Effector memory CD8-positive, alpha-beta T cell (primary cell): ENCODE measurements at regions not wholly inside any gene's neighbourhood (a gene's known extent, or its start where the extent isn't known, plus 50 kb on each side); places are given as distances from the start of the nearest gene placed in this dataset.
"Not testable (repeated sequence)": the region's sequence is repeated elsewhere in the genome, so short reads cannot be mapped to it uniquely, and the experiment has no call there.

Experiments
- ATAC-seq: fragments of 150-1000 bp; cut with Tn5 transposase; replicated peaks from 2 replicates; pipeline ENCODE4 v1.10.0; 2021; ENCODE audit warnings: mild to moderate bottlenecking, moderate library complexity
- DNase-seq, 3 experiments: peaks; one replicate each; pipeline ENCODE4 v3.0.0; 2021
- H3K27ac Mint-ChIP-seq, 2 donors: one replicate each; pipeline ENCODE4 v1.8.0; 2022; ENCODE audit warnings: mild to moderate bottlenecking in 2 of 2, mixed read lengths in 2 of 2, moderate library complexity in 2 of 2
- H3K27me3 Mint-ChIP-seq, 2 donors: one replicate each; pipeline ENCODE4 v1.8.0; 2022; ENCODE audit warnings: mixed read lengths in 2 of 2
- H3K36me3 Mint-ChIP-seq: one replicate; pipeline ENCODE4 v1.8.0; 2022; ENCODE audit warnings: mild to moderate bottlenecking, moderate library complexity, mixed read lengths; ENCODE audit not compliant: insufficient read depth
- H3K4me1 Mint-ChIP-seq, 2 donors: one replicate each; pipeline ENCODE4 v1.8.0; 2022; ENCODE audit warnings: low read depth in 2 of 2, mixed read lengths in 2 of 2
- H3K4me3 Mint-ChIP-seq, 2 donors: one replicate each; pipeline ENCODE4 v1.8.0; 2022; ENCODE audit warnings: mild to moderate bottlenecking in 2 of 2, mixed read lengths in 2 of 2, moderate library complexity in 2 of 2
- H3K9me3 Mint-ChIP-seq, 2 donors: one replicate each; pipeline ENCODE4 v1.8.0; 2022; ENCODE audit warnings: mixed read lengths in 2 of 2

DNA sequence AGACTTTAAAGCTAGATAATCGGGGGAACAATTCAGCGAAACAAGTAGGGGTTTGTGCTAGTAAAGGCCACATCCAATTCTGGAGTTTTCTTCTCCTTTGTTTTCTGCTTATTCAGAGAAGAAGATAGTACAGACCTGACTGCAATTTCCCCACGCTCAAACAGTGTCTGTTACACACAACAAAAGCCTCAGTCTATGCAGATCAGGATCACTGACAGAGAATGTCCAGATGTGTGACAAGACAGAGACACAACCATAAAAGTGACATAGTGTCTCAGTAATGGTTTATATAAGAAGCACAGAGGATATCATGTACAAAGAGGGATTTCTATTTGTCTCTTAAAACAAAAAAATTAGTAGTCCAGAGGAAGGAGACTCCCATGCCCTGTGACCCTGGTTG lies 70.7 kb upstream of the GTF3A start:
- Mint-ChIP-seq H3K4me3 (no peak overlapping the region), H3K27ac (peak overlapping the region in 1 of 2 donors; percentile 29), H3K27me3 (peaks cover 17 to 50% of the 10 kb centered on the region in 2 donors), H3K36me3 (no peaks in the 10 kb centered on the region), H3K4me1 (peaks cover 8 to 12% of the 10 kb centered on the region in 2 donors), H3K9me3 (no peaks in the 10 kb centered on the region)
- DNase-seq (no peak), ATAC-seq (no peak)

DNA sequence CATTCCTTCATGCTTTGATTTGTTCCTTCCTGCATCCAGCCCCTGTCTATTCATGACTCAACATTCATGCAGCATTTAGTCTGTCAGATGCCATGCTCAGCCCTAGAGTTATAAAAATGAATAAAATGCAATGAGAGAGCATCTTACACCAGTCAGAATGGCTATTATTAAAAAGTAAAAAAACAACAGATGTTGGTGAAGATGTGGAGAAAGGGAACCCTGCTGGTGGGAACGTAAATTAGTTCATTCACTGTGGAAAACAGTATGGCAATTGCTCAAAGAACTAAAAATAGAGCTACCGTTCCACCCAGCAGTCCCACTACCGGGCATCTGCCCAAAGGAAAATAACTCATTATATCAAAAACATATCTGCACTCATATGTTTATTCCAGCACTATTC lies 70.0 kb upstream of the GTF3A start:
- H3K27ac Mint-ChIP-seq: no peak overlapping the region
- H3K4me1 Mint-ChIP-seq: peaks cover 8 to 12% of the 10 kb centered on the region in 2 donors
- no peak for ATAC-seq
- no peaks in the 10 kb centered on the region for H3K36me3 Mint-ChIP-seq
- H3K9me3 Mint-ChIP-seq: no peaks in the 10 kb centered on the region
- H3K4me3 Mint-ChIP-seq: no peak overlapping the region
- no peak for DNase-seq
- peaks cover 17 to 55% of the 10 kb centered on the region in 2 donors for H3K27me3 Mint-ChIP-seq

DNA sequence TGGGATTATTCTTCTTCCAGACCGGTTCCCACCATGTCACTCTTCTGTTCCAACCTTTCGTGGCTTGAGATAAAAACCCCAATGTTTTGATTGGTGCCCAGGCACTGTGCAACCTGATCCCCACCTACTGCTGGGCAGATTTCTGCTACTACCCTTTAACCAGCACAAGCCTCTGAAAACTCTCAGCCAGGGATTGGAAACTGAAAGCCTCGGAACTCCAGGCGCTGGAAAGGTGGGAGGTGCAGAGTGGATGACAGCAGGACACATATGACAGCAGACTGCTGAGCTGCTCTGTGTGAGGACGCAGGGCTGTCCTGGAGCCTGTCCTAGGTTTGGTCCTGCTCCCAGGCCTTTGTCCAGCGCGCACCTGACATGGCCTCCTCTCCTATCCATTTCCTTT lies 68.5 kb upstream of the GTF3A start:
- peaks cover 25 to 59% of the 10 kb centered on the region in 2 donors for H3K27me3 Mint-ChIP-seq

DNA sequence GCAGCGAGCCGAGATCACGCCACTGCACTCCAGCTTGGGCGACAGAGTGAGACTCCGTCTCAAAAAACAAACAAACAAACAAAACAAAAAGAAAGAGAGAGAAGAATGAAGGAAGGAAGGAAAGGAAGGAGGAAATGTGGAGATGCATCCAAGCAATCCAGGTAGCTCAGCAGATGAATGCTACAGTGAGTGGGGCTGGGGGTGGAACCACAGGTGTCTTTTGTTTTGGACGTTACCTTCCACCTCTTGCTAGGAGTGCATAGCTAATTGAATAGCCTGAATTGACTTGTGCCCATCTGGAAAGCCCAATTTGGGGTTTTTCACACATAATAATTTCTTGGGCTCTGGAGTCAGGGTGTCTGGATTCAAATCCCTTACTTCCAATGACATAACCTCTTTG lies 66.0 kb upstream of the GTF3A start:
- H3K27me3 Mint-ChIP-seq: peaks cover 25 to 65% of the 10 kb centered on the region in 2 donors

More for the DNA sequence above, 68.5 kb upstream of the GTF3A start:
- DNase-seq (no peak), ATAC-seq (no peak)
- Mint-ChIP-seq H3K36me3 (no peaks in the 10 kb centered on the region), H3K27ac (no peak overlapping the region), H3K4me3 (no peak overlapping the region), H3K9me3 (no peaks in the 10 kb centered on the region), H3K4me1 (peaks cover 8 to 12% of the 10 kb centered on the region in 2 donors)

DNA sequence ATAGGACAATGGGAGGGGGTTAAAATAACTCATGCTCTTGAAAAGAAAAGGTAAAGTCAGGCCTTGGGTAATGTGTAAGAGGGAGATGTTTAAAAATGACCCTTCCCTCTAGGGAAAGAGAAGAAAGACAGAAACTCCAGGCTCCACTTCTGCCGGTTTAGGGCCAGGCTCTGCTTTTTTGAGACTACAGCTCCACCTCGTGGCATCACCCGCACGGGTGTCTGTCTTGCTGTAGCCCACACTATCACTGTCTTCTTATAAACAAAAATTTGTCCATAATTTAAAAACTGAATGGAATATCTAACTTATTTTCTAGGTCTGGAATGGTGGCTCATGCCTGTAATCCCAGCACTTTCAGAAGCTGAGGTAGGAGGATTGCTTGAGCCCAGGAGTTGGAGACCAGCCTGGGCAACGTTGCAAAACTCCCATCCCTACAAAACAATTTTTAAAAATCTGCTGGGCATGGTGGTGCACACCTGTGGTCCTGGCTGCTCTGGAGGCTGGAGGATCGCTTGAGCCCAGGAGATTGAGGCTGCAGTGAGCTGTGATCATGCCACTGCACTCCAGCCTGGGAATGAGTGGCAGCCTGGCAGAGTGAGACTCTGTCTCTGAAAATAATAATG lies 65.1 kb upstream of the GTF3A start:
- H3K4me1 Mint-ChIP-seq: peaks cover 0 to 2% of the 10 kb centered on the region in 2 donors
- no peaks in the 10 kb centered on the region for H3K9me3 Mint-ChIP-seq
- H3K36me3 Mint-ChIP-seq: no peaks in the 10 kb centered on the region
- ATAC-seq (peak; percentile 40), DNase-seq (peak; percentile 41 to 49 (median 45))
- H3K27ac Mint-ChIP-seq: no peak overlapping the region
- H3K27me3 Mint-ChIP-seq: peaks cover 25 to 65% of the 10 kb centered on the region in 2 donors
- H3K4me3 Mint-ChIP-seq: no peak overlapping the region

More for the DNA sequence above, 66.0 kb upstream of the GTF3A start:
- Mint-ChIP-seq H3K4me3 (no peak overlapping the region), H3K4me1 (peaks cover 3 to 4% of the 10 kb centered on the region in 2 donors), H3K9me3 (no peaks in the 10 kb centered on the region), H3K27ac (no peak overlapping the region), H3K36me3 (no peaks in the 10 kb centered on the region)
- ATAC-seq (no peak), DNase-seq (no peak)

DNA sequence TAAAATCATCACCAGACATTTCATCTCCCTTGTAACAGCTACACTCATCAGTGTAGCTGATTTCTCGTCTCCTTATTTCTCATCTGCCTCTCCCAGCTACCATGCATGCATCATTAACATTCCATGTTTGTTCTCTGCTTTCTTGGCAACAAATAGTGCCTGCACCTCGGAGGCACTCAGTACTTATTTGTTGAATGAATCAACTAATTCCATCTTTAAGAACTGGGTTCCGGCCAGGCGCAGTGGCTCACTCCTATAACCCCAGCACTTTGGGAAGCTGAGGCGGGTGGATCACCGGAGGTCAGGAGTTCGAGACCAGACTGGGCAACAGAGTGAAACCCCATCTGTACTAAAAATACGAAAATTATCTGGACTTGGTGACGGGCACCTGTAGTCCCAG lies 63.9 kb upstream of the GTF3A start:
- Mint-ChIP-seq H3K4me1 (peaks cover 0 to 2% of the 10 kb centered on the region in 2 donors), H3K27me3 (peaks cover 23 to 65% of the 10 kb centered on the region in 2 donors), H3K9me3 (no peaks in the 10 kb centered on the region), H3K4me3 (peak overlapping the region in 1 of 2 donors; percentile 49), H3K36me3 (no peaks in the 10 kb centered on the region), H3K27ac (no peak overlapping the region)
- ATAC-seq (no peak), DNase-seq (no peak)

DNA sequence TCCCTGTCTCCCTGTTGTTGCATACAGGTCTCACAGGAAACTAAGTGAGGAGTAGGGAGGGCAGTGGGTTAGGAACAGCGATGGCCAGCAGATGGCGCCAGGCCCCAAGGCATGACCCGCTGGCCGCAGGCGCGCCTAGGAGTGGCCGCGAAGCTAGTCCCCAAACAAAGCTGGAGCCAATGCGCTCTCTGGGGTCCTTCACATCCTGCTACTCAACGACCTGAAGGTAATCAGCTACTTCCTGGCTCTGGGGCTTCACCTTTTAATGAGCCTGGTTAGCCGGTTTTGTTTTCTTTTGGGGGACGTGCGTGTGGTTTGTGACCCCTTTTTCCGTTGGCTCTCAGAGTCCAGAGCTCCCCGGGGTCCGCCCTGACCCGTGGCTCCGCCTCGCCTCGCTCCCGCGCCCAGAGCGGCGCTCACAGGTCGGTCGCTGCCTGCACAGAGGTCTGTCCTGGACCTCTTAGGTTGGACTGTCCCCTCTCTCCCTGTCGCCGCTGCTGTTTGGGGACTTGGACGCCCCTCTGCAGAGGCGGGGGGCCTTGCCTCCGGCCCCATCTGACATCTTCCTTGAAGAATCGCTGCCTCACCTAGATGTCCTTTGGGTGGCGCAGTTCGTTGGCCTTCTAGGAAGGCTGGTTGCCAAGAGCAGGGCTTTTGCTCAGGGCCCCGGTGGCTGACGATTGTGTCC lies 62.2 kb upstream of the GTF3A start:
- Mint-ChIP-seq H3K4me3 (peak overlapping the region; percentile 49 to 56), H3K9me3 (no peaks in the 10 kb centered on the region), H3K4me1 (peaks cover 0 to 2% of the 10 kb centered on the region in 2 donors), H3K36me3 (no peaks in the 10 kb centered on the region), H3K27me3 (peaks cover 23 to 65% of the 10 kb centered on the region in 2 donors), H3K27ac (peak overlapping the region in 1 of 2 donors; percentile 9)
- peak; percentile 74 to 76 (median 75) for DNase-seq
- ATAC-seq: peak; percentile 95

DNA sequence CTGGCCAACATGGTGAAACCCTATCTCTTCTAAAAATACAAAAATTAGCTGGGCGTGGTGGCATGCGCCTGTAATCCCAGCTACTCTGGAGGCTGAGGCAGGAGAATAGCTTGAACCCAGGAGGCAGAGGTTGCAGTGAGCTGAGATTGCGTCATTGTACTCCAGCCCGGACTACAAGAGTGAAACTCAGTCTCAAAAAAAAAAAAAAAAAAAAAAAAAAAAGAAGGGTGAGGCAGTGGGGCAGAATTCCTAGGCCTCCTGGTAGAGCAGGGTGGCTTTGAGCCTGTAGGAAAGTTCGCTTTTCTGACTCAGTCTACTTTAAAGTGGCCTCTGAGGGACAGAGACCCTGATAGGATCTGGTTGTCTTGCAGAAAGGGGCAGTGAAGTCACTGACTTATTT lies 60.8 kb upstream of the GTF3A start:
- not testable (repeated sequence) for DNase-seq, H3K36me3 Mint-ChIP-seq, H3K9me3 Mint-ChIP-seq, H3K4me3 Mint-ChIP-seq, ATAC-seq, H3K27ac Mint-ChIP-seq, H3K4me1 Mint-ChIP-seq
- H3K27me3 Mint-ChIP-seq: peaks cover 17 to 64% of the 10 kb centered on the region in 2 donors

DNA sequence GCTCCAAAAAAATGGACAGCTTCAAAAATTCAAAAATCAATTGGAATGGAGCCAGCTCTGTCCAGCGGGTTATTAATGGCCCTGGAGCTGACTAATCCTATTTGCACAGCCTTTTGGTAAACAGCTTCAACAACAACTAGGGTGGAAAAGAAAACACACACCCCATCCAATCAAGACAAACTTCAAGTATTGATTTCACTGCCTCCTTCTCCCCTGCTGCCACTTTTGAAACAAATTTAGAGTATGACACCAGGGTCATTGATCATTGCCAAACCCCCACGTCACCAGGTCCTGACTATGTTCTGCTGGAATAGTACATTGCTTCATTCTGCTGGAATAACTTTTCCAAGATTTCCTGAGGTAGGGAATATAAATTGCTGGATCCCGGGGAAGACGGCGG lies 56.8 kb upstream of the GTF3A start:
- no peak overlapping the region for H3K27ac Mint-ChIP-seq
- ATAC-seq: no peak
- no peaks in the 10 kb centered on the region for H3K9me3 Mint-ChIP-seq
- DNase-seq: no peak
- H3K36me3 Mint-ChIP-seq: peaks cover 3% of the 10 kb centered on the region
- peaks cover 0 to 6% of the 10 kb centered on the region in 2 donors for H3K4me1 Mint-ChIP-seq
- H3K27me3 Mint-ChIP-seq: peaks cover 10 to 61% of the 10 kb centered on the region in 2 donors
- no peak overlapping the region for H3K4me3 Mint-ChIP-seq

DNA sequence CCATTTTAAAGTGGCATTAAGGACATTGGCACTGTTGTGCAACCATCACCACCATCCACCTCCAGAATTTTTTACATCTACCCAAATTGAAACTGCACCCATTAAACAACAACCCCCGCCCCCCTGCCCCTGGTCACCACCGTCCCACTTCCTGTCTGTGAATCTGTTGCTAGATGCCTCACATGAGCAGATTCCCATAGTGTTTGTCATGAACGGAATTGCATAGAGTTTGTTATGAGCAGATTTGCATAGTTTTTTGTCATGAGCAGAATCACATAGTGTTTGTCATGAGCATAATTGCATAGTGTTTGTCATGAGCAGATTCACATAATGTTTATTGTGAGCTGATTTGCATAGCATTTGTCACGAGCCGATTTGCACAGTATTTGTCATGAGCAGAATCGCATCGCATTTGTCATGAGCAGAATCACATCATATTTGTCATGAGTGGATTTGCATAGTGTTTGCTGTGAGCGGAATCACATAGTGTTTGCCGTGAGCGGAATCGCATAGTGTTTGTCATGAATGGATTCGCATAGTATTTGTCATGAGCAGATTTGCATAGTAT lies 54.0 kb upstream of the GTF3A start:
- ATAC-seq (no peak), DNase-seq (no peak)
- Mint-ChIP-seq H3K36me3 (peaks cover 3% of the 10 kb centered on the region), H3K9me3 (no peaks in the 10 kb centered on the region), H3K4me1 (peaks cover 2 to 9% of the 10 kb centered on the region in 2 donors), H3K27ac (peak overlapping the region in 1 of 2 donors; percentile 52), H3K27me3 (peaks cover 14 to 76% of the 10 kb centered on the region in 2 donors), H3K4me3 (peak overlapping the region in 1 of 2 donors; percentile 27)

DNA sequence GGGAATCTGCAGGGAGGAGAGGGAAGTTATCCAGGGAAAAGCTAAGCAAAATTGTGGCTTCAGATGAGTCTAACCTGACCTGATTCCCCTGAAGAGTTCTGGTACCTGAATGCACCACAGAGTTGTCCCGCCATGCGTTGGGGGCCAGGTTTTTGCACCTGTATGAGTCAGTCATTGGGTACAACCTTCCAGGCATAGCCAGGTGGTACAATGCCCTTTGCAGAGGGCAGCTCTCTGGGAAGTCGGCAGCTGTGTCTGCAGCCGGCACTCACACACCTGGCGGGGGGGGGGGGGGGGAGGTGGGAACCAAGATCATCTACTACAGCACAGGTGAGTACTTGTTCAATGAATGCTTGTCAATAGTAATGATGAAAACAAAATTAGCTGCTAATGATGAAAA lies 52.5 kb upstream of the GTF3A start:
- Mint-ChIP-seq H3K27me3 (peaks cover 5 to 77% of the 10 kb centered on the region in 2 donors), H3K27ac (no peak overlapping the region), H3K4me3 (no peak overlapping the region), H3K36me3 (peaks cover 3% of the 10 kb centered on the region), H3K9me3 (no peaks in the 10 kb centered on the region), H3K4me1 (peaks cover 5 to 9% of the 10 kb centered on the region in 2 donors)
- DNase-seq (no peak), ATAC-seq (no peak)

DNA sequence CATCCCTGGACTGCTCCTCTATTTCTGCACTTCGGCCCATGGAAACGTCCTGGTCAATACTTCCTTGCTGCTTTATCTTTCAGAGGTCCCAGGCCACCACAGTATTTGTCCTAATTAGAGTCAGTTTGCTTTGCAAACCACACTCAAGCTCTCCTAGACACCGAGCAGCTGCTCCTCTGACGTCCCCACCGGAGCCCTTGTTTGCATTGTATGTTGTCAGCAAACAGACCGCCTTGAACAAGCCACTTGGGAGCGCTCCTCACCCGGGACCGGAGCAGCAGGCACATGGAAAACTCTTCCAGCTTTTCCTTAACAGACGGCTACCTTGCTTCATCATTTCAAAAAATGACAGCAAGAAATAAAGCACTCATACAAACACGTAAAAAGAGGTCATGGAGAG lies 51.5 kb upstream of the GTF3A start:
- DNase-seq (no peak), ATAC-seq (no peak)
- Mint-ChIP-seq H3K9me3 (no peaks in the 10 kb centered on the region), H3K27me3 (peaks cover 5 to 77% of the 10 kb centered on the region in 2 donors), H3K27ac (peak overlapping the region in 1 of 2 donors; percentile 2), H3K4me3 (no peak overlapping the region), H3K36me3 (peaks cover 3% of the 10 kb centered on the region), H3K4me1 (peaks cover 5 to 9% of the 10 kb centered on the region in 2 donors)

DNA sequence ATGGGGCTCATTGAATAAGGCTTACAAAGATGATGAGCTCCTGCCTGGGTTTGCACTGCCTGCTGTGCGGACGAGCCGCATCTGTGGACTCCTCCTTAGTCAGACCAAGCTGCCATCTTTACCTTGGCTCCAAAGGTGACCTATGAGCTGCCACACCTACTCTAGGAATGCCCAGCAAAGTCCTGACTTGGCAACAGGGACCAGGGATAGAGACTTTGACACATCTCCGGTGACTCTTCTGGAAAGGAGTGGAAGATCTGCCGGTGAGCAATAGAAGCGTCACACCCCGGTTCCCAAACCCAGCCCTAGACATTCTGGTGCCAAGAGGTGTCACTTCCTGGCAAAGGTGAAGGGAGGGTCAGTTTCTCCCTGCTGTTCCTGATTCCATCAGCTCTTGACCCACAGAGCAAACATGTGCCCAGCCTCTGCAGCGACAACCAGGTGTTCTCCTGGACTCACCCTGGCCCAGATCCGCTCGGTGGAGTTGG lies 50.2 kb upstream of the GTF3A start:
- Mint-ChIP-seq H3K27me3 (peaks cover 15 to 70% of the 10 kb centered on the region in 2 donors), H3K4me3 (no peak overlapping the region), H3K4me1 (peaks cover 5 to 9% of the 10 kb centered on the region in 2 donors), H3K27ac (no peak overlapping the region), H3K9me3 (no peaks in the 10 kb centered on the region), H3K36me3 (peaks cover 5% of the 10 kb centered on the region)
- ATAC-seq (no peak), DNase-seq (no peak)
